GM12878 (cell line): ENCODE measurements at regions not wholly inside any gene's neighbourhood (a gene's known extent, or its start where the extent isn't known, plus 50 kb on each side); places are given as distances from the start of the nearest gene placed in this dataset.

Experiments
- ATAC-seq: fragments of 200-7000 bp; cut with Tn5 transposase; 3 replicates; pipeline ENCODE4 v1.9.1; 2020; ENCODE audit warnings: mild to moderate bottlenecking, moderate library complexity
- BruUV-seq: library from RNA; stranded (reverse); fragments of 400-500 nt; replicated peaks from 2 replicates; lab custom pipeline; 2021; lab: Mats Ljungman, UMichigan
- CTCF ChIA-PET: fragments of 300-600 bp; sonication (Branson Sonifier 250); formaldehyde crosslinking; extraction: SDS; loops from one replicate; lab custom pipeline; 2021; ENCODE audit warnings: inconsistent platforms; lab: Yijun Ruan, JAX
- POLR2A ChIA-PET: fragments of 350-600 bp; formaldehyde crosslinking; extraction: SDS; loops from one replicate; lab custom pipeline; 2021; ENCODE audit warnings: inconsistent platforms; lab: Charles Lee
- RAD21 ChIA-PET: fragments of 300-600 bp; sonication (Branson Sonifier 250); formaldehyde crosslinking; loops from one replicate; lab custom pipeline; 2023; ENCODE audit warnings: antibody characterized with exemption; ENCODE audit not compliant: unreplicated experiment; lab: Charles Lee
- SMC1A ChIA-PET: fragments of 300-600 bp; sonication (Branson Sonifier 250); formaldehyde crosslinking; loops from one replicate; lab custom pipeline; 2023; ENCODE audit not compliant: unreplicated experiment, uncharacterized antibody; lab: Charles Lee
- DNase-seq: peaks from one replicate; pipeline ENCODE4 v3.0.0-alpha.2; 2011; ENCODE audit warnings: low read depth, low spot score
- FAIRE-seq: peaks from 3 replicates; lab custom pipeline; 2011; peaks lifted over from hg19 to GRCh38; lab: Jason Lieb, UNC
- H2AFZ ChIP-seq: 2 replicates; pipeline ENCODE4 v1.6.0; 2011; ENCODE audit warnings: low read depth, low read length, control low read depth; ENCODE audit not compliant: control insufficient read depth
- H3K27ac ChIP-seq: 2 replicates; pipeline ENCODE4 v1.5.1; 2011; ENCODE audit warnings: control low read depth; ENCODE audit not compliant: control insufficient read depth, insufficient read depth
- H3K27me3 ChIP-seq, 2 experiments: replicated peaks in 1 of 2; 2 replicates each; pipeline versions ENCODE4 v1.6.0 to v1.6.1; 2011; ENCODE audit warnings: low read length in 1 of 2; ENCODE audit not compliant: control insufficient read depth in 2 of 2, insufficient read depth in 2 of 2
- H3K36me3 ChIP-seq, 2 experiments: 2 replicates each; pipeline ENCODE4 v1.5.1; 2011; ENCODE audit warnings: low read length in 1 of 2; ENCODE audit not compliant: control insufficient read depth in 2 of 2, insufficient read depth in 2 of 2
- H3K4me1 ChIP-seq: 2 replicates; pipeline ENCODE4 v1.6.1; 2011; ENCODE audit warnings: mild to moderate bottlenecking, low read length, moderate library complexity, mixed read lengths; ENCODE audit not compliant: control insufficient read depth, insufficient read depth
- H3K4me2 ChIP-seq: 2 replicates; pipeline ENCODE4 v1.6.0; 2011; ENCODE audit warnings: control low read depth; ENCODE audit not compliant: control insufficient read depth, insufficient read depth
- H3K4me3 ChIP-seq: fragments of 200-600 bp; sonication (generic); 2 replicates; pipeline ENCODE4 v1.5.1; 2016
- H3K79me2 ChIP-seq: 2 replicates; pipeline ENCODE4 v1.6.0; 2011; ENCODE audit warnings: low read length; ENCODE audit not compliant: control insufficient read depth, insufficient read depth
- H3K9ac ChIP-seq: 2 replicates; pipeline ENCODE4 v1.8.0; 2011; ENCODE audit warnings: low read length, control low read depth, mixed read lengths; ENCODE audit not compliant: control insufficient read depth, insufficient read depth
- H3K9me3 ChIP-seq: replicated peaks from 3 replicates; pipeline ENCODE4 v1.5.1; 2011; ENCODE audit warnings: mild to moderate bottlenecking, low read length; ENCODE audit not compliant: control insufficient read depth, insufficient read depth
- H4K20me1 ChIP-seq: 2 replicates; pipeline ENCODE4 v1.6.0; 2011; ENCODE audit not compliant: control insufficient read depth, insufficient read depth
- CHD2 ChIP-seq: IDR thresholded peaks from 2 replicates; pipeline ENCODE4 v1.6.1; 2011; ENCODE audit warnings: low read depth, low read length, improper control_type of control experiment, borderline replicate concordance
- DPF2 ChIP-seq: fragments of 450-650 bp; IDR thresholded peaks from 2 replicates; pipeline ENCODE4 v1.6.1; 2017; ENCODE audit warnings: mild to moderate bottlenecking
- EED ChIP-seq: sonication (generic); IDR thresholded peaks from 2 replicates; pipeline ENCODE4 v1.6.1; 2016; ENCODE audit warnings: antibody characterized with exemption, low read depth
- EZH2 ChIP-seq: IDR thresholded peaks from 2 replicates; pipeline ENCODE4 v1.6.1; 2012; ENCODE audit warnings: low read depth, mild to moderate bottlenecking, control low read depth, inconsistent platforms, low read length, borderline replicate concordance; ENCODE audit not compliant: control insufficient read depth
- IRF4 ChIP-seq: IDR thresholded peaks from 2 replicates; pipeline ENCODE4 v1.6.1; 2011; ENCODE audit warnings: low read depth, low read length
- JUND ChIP-seq: IDR thresholded peaks from 2 replicates; pipeline ENCODE4 v1.6.1; 2012; ENCODE audit warnings: low read depth, mild to moderate bottlenecking, low read length, improper control_type of control experiment, moderate library complexity
- PAX8 ChIP-seq: fragments of 450-650 bp; IDR thresholded peaks from 2 replicates; pipeline ENCODE4 v1.6.1; 2017; ENCODE audit warnings: mild to moderate bottlenecking, moderate library complexity
- PML ChIP-seq: IDR thresholded peaks from 2 replicates; pipeline ENCODE4 v1.6.1; 2012; ENCODE audit warnings: low read length, inconsistent platforms
- POLR2AphosphoS2 ChIP-seq: IDR thresholded peaks from 2 replicates; pipeline ENCODE4 v1.6.1; 2011; ENCODE audit warnings: low read depth, mild to moderate bottlenecking, low read length, improper control_type of control experiment, moderate library complexity
- RCOR1 ChIP-seq: conservative IDR thresholded peaks from 2 replicates; pipeline ENCODE4 v1.6.1; 2012; ENCODE audit warnings: low read depth, low read length, improper control_type of control experiment
- SMAD5 ChIP-seq: IDR thresholded peaks from 2 replicates; pipeline ENCODE4 v1.6.1; 2016; ENCODE audit warnings: antibody characterized with exemption, low read depth
- SREBF2 ChIP-seq: IDR thresholded peaks from 2 replicates; pipeline ENCODE4 v1.6.1; 2012; ENCODE audit warnings: mild to moderate bottlenecking, low read length
- SRF ChIP-seq, 2 experiments: IDR thresholded peaks; 2 replicates each; pipeline ENCODE4 v1.6.1; 2011; ENCODE audit warnings: low read depth in 2 of 2, low read length in 2 of 2, mild to moderate bottlenecking in 1 of 2, moderate library complexity in 1 of 2
- TAF1 ChIP-seq: IDR thresholded peaks from 2 replicates; pipeline ENCODE4 v1.6.1; 2011; ENCODE audit warnings: mild to moderate bottlenecking, low read depth, low read length, borderline replicate concordance
- TBL1XR1 ChIP-seq: IDR thresholded peaks from 2 replicates; pipeline ENCODE4 v1.6.1; 2012; ENCODE audit warnings: low read depth, low read length, improper control_type of control experiment
- TCF12 ChIP-seq: IDR thresholded peaks from 2 replicates; pipeline ENCODE4 v1.6.1; 2011; ENCODE audit warnings: low read depth, mild to moderate bottlenecking, low read length
- WGBS: methylation state at CpG from one replicate; pipeline ENCODE4 v1.1.6; 2016; ENCODE audit warnings: low lambda C conversion rate; ENCODE audit not compliant: insufficient replicate concordance, insufficient coverage; ENCODE audit errors: missing lambda C conversion rate; 5-methylcytosine and 5-hydroxymethylcytosine counted together
- in situ Hi-C: fragments of 300-500 bp; cut with MboI; formaldehyde crosslinking; loops from 9 replicates; pipeline ENCODE4 v1.14.3; 2018; ENCODE audit warnings: mixed read lengths
- intact Hi-C: fragments of 100-400 bp; cut with micrococcal nuclease; formaldehyde crosslinking; loops from one replicate; pipeline ENCODE4 v1.14.2; 2022; ENCODE audit not compliant: unreplicated experiment
- TF ChIP-seq, protein P1 (sequence below): fragments of 450-650 bp; IDR thresholded peaks from 2 replicates; pipeline ENCODE4 v1.6.1; 2017; ENCODE audit warnings: low read depth, mild to moderate bottlenecking, moderate library complexity
- TF ChIP-seq, protein P2 (sequence below): fragments of 150-350 bp; IDR thresholded peaks from 2 replicates; pipeline ENCODE4 v1.6.1; 2014; ENCODE audit warnings: mild to moderate bottlenecking, low read depth, low read length
- TF ChIP-seq, protein P3 (sequence below): fragments of 450-650 bp; IDR thresholded peaks from 2 replicates; pipeline ENCODE4 v1.6.1; 2016; ENCODE audit warnings: mild to moderate bottlenecking

DNA sequence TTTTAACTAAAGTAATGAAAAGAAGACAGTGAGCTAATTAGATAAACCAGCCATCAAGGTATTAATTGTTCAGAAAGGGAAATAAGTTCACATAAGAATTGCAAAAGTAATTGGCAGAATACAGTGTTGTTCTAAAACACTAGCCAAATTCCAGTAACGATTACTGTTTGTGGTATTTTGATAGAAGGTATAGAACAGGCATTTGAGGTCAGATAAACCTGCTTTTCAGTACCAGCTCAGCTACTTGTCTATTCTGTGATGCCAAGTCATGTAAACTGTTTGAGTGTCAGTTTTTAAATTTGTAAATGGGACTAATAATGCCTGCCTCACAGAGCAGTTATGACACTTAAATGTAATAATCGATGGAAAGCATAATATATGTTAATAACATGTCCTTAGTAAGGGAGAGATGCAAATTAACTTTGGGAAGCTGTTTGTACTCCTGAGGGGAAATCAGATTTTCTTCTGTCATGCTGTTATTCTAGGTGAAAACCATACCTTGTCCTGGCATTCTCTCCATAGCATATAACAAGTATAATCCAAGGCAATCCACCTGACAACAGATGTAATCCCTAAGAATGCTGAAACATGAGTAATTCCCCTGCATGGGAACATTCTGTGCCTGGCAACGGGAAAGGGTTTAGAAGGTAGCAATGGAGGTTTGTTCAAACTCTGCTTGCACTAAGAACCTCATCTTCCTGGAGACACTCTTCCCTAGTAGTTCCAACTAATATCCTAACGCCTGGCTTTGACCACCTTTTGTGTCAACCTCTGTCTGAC is 509.5 kb upstream of the PAPPA start:
- Histone ChIP-seq H3K4me3 (no peak overlapping the region), H2AFZ (no peak overlapping the region), H3K27me3 (no peaks in the 10 kb centered on the region), H3K4me1 (no peaks in the 10 kb centered on the region), H3K27ac (no peak overlapping the region), H4K20me1 (no peaks in the 10 kb centered on the region), H3K79me2 (no peaks in the 10 kb centered on the region), H3K9me3 (no peaks in the 10 kb centered on the region), H3K4me2 (no peak overlapping the region), H3K36me3 (no peaks in the 10 kb centered on the region), H3K9ac (no peak overlapping the region)
- ChIA-PET POLR2A (no interaction called here), CTCF (no interaction called here), SMC1A (no interaction called here), RAD21 (no interaction called here)
- FAIRE-seq (no peak), DNase-seq (no peak), ATAC-seq (no peak)
- intact Hi-C loops (no loop called here), in situ Hi-C loops (no loop called here)
- TF ChIP-seq RCOR1: no peak
- TF ChIP-seq SREBF2: no peak
- TF ChIP-seq DPF2: no peak
- TF ChIP-seq JUND: no peak
- TF ChIP-seq, protein P1, sequence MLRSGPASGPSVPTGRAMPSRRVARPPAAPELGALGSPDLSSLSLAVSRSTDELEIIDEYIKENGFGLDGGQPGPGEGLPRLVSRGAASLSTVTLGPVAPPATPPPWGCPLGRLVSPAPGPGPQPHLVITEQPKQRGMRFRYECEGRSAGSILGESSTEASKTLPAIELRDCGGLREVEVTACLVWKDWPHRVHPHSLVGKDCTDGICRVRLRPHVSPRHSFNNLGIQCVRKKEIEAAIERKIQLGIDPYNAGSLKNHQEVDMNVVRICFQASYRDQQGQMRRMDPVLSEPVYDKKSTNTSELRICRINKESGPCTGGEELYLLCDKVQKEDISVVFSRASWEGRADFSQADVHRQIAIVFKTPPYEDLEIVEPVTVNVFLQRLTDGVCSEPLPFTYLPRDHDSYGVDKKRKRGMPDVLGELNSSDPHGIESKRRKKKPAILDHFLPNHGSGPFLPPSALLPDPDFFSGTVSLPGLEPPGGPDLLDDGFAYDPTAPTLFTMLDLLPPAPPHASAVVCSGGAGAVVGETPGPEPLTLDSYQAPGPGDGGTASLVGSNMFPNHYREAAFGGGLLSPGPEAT: no peak
- no peak for TF ChIP-seq TBL1XR1
- no peak for TF ChIP-seq EED
- TF ChIP-seq, protein P2, sequence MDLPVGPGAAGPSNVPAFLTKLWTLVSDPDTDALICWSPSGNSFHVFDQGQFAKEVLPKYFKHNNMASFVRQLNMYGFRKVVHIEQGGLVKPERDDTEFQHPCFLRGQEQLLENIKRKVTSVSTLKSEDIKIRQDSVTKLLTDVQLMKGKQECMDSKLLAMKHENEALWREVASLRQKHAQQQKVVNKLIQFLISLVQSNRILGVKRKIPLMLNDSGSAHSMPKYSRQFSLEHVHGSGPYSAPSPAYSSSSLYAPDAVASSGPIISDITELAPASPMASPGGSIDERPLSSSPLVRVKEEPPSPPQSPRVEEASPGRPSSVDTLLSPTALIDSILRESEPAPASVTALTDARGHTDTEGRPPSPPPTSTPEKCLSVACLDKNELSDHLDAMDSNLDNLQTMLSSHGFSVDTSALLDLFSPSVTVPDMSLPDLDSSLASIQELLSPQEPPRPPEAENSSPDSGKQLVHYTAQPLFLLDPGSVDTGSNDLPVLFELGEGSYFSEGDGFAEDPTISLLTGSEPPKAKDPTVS: no peak
- TF ChIP-seq TCF12: no peak
- TF ChIP-seq SMAD5: no peak
- TF ChIP-seq POLR2AphosphoS2: no peak
- no peak for TF ChIP-seq TAF1
- no peak for TF ChIP-seq CHD2
- TF ChIP-seq EZH2: no peak
- TF ChIP-seq SRF (IDR thresholded peaks at IDR 0.05; ENCODE audit: low read depth in 2 of 2, low read length in 2 of 2): no peak
- TF ChIP-seq, protein P3, sequence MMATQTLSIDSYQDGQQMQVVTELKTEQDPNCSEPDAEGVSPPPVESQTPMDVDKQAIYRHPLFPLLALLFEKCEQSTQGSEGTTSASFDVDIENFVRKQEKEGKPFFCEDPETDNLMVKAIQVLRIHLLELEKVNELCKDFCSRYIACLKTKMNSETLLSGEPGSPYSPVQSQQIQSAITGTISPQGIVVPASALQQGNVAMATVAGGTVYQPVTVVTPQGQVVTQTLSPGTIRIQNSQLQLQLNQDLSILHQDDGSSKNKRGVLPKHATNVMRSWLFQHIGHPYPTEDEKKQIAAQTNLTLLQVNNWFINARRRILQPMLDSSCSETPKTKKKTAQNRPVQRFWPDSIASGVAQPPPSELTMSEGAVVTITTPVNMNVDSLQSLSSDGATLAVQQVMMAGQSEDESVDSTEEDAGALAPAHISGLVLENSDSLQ: no peak
- no peak for TF ChIP-seq PAX8
- TF ChIP-seq IRF4: no peak
- no peak for TF ChIP-seq PML
- WGBS: 0% methylated on average over 4 of the region's 4 CpGs
- BruUV-seq: no TSS peak
